ENCODE measurements at regions not wholly inside any gene's neighbourhood (a gene's known extent, or its start where the extent isn't known, plus 50 kb on each side); places are given as distances from the start of the nearest gene placed in this dataset.

GRCh38 chr17:77765292-77765691 is 193.2 kb upstream of the TNRC6C start:
- H3K4me1 Mint-ChIP-seq, result no peaks in the 10 kb centered on the region
- no peak overlapping the region for H3K27ac Mint-ChIP-seq
- H3K36me3 Mint-ChIP-seq, result no peaks in the 10 kb centered on the region
- H3K4me3 Mint-ChIP-seq, result no peak overlapping the region
- no peaks in the 10 kb centered on the region for H3K9me3 Mint-ChIP-seq
- no peaks in the 10 kb centered on the region for H3K27me3 Mint-ChIP-seq

GRCh38 chr17:77767148-77767547 is 191.4 kb upstream of the TNRC6C start:
- H3K27ac Mint-ChIP-seq, result no peak overlapping the region
- H3K36me3 Mint-ChIP-seq, result no peaks in the 10 kb centered on the region
- H3K9me3 Mint-ChIP-seq, result no peaks in the 10 kb centered on the region
- peaks cover under 1% of the 10 kb centered on the region for H3K4me1 Mint-ChIP-seq
- no peak overlapping the region for H3K4me3 Mint-ChIP-seq
- H3K27me3 Mint-ChIP-seq, result no peaks in the 10 kb centered on the region

DNA sequence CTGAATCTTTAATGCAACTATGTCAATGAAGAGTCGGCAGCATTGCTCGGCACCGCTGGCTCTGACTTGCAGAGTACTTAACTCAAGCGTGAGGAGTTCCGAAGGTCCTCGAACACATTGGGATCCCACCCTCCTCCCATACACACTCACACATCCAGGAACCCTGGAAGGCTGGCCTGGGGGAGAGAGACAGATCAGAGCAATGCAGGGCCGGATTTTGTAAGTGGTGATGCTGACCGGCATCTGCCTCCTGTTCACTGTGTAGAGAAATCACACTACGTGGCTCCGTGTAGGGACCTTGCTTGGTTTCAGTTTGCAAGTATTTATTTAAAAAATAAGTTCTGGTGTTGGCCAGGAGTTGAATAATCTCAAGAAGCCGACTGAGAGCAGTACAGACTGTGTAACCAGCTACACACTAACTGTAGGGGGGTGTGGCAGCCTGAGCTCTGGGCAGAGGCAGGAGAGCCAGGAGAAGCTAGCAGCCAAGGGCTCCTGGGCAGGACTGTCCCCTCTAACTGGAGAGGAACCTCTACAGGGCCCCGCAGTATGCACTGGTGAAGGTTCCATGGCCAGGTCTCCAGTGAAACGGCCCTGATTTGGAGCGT is 190.2 kb upstream of the TNRC6C start:
- Mint-ChIP-seq H3K4me3 (no peak overlapping the region), H3K4me1 (peaks cover 11% of the 10 kb centered on the region), H3K27ac (no peak overlapping the region), H3K9me3 (no peaks in the 10 kb centered on the region), H3K27me3 (no peaks in the 10 kb centered on the region), H3K36me3 (no peaks in the 10 kb centered on the region)

DNA sequence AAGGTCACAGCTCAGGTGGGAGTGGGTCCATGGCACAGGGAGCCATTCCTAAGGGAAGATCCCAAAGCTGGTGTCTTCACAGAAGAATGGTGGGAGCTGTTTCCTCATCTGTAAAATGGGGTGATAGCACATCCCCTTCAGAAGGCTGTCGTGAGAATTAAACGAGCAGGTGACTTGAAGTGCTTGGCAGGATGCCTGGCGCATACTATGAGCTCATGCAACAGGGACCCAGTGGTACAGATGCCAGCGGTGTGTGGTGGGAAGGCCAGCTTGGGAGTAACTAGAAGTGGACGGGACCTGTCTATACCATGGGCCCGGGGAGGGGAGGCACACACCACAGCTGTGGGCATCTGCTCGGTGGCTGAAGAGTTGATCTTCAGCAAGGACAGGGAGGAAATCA is 189.3 kb upstream of the TNRC6C start:
- H3K4me1 Mint-ChIP-seq, result peaks cover 11% of the 10 kb centered on the region
- no peak overlapping the region for H3K4me3 Mint-ChIP-seq
- H3K27me3 Mint-ChIP-seq, result no peaks in the 10 kb centered on the region
- no peaks in the 10 kb centered on the region for H3K36me3 Mint-ChIP-seq
- H3K27ac Mint-ChIP-seq, result peak overlapping the region; percentile 33
- no peaks in the 10 kb centered on the region for H3K9me3 Mint-ChIP-seq

DNA sequence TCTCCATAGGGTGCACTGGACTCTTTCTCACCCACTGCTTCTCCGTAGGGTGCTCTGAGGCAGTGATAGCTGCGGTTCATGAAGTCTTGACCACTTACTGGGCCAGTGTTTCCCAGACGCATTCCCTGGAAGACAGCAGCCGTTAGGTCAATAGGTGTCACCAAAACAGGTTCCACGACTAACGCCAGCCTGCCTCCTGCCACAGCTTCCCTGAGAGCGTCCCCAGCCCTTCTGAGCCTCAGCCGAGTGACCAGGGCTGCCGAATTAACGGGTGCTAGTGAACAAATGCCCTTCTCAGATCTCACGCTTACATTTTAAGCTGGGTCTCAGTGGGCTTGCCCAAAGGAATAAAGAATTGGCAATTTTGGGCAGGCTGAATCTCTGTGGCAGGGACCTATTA is 188.7 kb upstream of the TNRC6C start:
- no peaks in the 10 kb centered on the region for H3K9me3 Mint-ChIP-seq
- H3K27me3 Mint-ChIP-seq, result no peaks in the 10 kb centered on the region
- H3K4me1 Mint-ChIP-seq, result peaks cover 11% of the 10 kb centered on the region
- no peaks in the 10 kb centered on the region for H3K36me3 Mint-ChIP-seq
- no peak overlapping the region for H3K4me3 Mint-ChIP-seq
- no peak overlapping the region for H3K27ac Mint-ChIP-seq

DNA sequence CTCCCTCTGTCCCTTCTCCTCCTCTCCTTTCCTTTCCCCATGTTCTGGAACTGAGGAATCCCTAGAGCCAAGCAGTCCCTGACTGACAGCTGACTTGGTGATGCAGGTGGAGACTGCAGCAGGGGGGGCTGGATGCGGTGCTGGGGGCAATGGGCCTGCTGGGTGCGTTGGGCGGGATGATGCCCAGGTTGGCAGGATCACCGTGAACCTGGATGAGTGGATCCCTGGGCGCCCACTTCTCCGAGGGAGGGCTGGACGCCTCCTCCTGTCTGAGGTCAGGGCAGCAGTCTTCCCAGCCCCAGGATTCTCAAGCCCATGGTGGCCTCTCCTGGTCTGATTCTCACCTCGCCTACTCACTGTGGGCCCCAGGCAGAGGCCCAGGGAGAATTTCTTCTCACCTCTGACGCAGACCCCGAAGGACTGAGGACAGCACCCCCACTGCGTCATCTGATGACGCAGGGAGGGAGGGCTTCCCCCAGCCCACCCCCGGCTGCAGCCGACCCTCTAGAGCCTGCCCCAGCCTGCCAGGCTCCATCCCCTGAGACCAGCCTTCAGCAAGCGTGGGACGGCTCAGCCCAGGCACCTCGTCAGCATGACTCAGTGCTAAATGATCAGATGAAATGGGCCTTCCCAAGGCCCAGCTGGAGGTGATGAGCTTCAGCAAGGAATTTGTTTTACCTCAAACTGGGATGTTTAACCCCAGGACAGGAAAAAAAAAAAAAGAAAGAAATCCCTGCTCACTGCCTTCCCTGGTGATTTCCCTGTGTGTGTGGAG is 188.0 kb upstream of the TNRC6C start:
- Mint-ChIP-seq H3K9me3 (no peaks in the 10 kb centered on the region), H3K27ac (peak overlapping the region; percentile 18), H3K27me3 (no peaks in the 10 kb centered on the region), H3K4me3 (no peak overlapping the region), H3K36me3 (no peaks in the 10 kb centered on the region), H3K4me1 (peaks cover 11% of the 10 kb centered on the region)

GRCh38 chr17:77771145-77771544 is 187.4 kb upstream of the TNRC6C start:
- Mint-ChIP-seq H3K36me3 (no peaks in the 10 kb centered on the region), H3K27me3 (no peaks in the 10 kb centered on the region), H3K4me3 (no peak overlapping the region), H3K9me3 (no peaks in the 10 kb centered on the region), H3K4me1 (peaks cover 11% of the 10 kb centered on the region), H3K27ac (no peak overlapping the region)

DNA sequence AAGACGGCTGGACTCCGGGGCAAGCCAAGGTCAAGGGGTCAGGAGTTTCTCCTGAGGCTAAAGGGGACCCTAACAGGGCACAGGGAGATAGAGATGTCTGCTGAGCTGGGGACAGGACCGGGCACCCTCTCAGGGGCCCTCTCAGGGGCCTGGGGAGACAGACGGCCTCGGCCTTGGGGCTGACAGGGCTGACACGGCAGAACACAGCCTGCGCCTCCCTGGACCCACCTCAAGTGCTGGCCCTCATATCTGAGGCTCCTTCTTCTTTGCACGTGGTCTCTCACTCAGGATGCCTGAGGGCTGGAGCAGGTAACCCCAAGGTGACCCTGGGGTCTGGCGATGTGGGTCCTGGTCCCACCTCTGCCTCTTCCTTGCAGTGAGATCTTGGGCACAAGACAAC is 186.9 kb upstream of the TNRC6C start:
- Mint-ChIP-seq H3K9me3 (no peaks in the 10 kb centered on the region), H3K27me3 (no peaks in the 10 kb centered on the region), H3K4me3 (no peak overlapping the region), H3K36me3 (no peaks in the 10 kb centered on the region), H3K27ac (peak overlapping the region; percentile 65), H3K4me1 (peaks cover 11% of the 10 kb centered on the region)

DNA sequence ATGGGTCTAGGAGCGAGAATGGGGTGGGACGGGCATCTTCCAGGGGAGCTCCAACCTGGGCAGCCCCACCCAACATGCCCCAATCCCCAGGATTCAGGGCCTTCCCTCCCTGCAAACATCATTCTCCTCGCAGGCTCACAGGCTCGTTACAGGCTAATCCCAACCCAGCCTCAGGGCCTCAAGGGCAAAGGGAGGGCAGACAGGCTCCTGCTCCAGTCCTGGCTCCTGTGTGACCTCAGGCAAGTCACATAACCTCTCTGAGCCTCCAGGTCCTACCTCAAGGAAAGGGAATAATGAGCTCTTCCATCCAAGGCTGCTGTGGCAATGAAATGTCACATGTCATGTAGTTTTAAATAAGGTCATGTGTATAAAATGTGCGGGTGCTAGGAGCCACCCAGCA is 186.5 kb upstream of the TNRC6C start:
- Mint-ChIP-seq H3K27me3 (no peaks in the 10 kb centered on the region), H3K4me3 (no peak overlapping the region), H3K27ac (peak overlapping the region; percentile 65), H3K9me3 (no peaks in the 10 kb centered on the region), H3K36me3 (no peaks in the 10 kb centered on the region), H3K4me1 (peaks cover 11% of the 10 kb centered on the region)

- peaks cover 11% of the 10 kb centered on the region for H3K4me1 Mint-ChIP-seq
- peak overlapping the region; percentile 23 for H3K27ac Mint-ChIP-seq
- no peak overlapping the region for H3K4me3 Mint-ChIP-seq
- no peaks in the 10 kb centered on the region for H3K9me3 Mint-ChIP-seq
- no peaks in the 10 kb centered on the region for H3K27me3 Mint-ChIP-seq
- H3K36me3 Mint-ChIP-seq, result no peaks in the 10 kb centered on the region
Measured at GRCh38 chr17:77772461-77772897, 186.0 kb upstream of the TNRC6C start.

DNA sequence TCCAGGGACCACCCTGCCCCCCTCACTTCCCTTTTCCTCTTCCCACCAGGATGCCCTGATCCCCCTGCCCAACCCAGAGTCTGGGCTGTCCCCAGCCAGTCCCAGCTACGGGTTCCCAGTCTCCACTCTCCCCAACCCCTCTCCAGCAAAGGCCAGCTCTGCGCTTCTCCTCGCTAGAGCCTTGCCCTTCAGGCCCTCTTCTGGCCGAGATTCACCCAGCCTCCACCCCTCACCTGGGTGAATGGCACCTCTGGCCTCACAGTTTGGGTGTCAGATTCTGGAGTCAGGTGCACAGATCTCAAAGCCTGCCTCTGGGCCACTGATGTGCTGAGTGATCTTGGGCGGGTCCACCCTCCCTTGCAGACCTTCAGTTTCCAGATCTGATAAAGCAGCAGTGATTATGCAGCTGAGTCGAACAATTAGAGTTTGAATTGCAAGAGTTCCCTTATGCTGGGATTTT is 185.6 kb upstream of the TNRC6C start:
- Mint-ChIP-seq H3K4me3 (no peak overlapping the region), H3K27me3 (no peaks in the 10 kb centered on the region), H3K9me3 (no peaks in the 10 kb centered on the region), H3K36me3 (no peaks in the 10 kb centered on the region), H3K4me1 (peaks cover 11% of the 10 kb centered on the region), H3K27ac (no peak overlapping the region)

DNA sequence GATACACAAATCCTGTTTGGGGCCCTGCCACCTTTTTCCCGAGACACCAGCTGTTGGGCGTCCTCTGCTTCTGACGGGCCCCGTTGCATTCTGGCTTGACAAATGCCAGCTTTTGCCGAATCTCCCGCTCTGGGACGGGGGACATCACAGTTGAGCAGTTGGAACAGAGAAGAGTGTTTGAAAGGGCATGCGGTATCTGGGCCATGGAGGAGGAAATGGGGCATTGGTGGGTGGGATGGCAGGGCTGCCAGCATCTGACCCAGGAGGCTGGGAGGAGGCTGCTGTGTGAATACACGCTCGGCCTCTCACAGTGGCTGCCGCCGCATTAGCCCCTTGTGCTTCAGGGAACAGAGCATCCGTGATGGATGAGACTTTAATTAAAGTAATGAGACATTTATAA is 184.3 kb upstream of the TNRC6C start:
- Mint-ChIP-seq H3K4me1 (peaks cover 11% of the 10 kb centered on the region), H3K4me3 (no peak overlapping the region), H3K36me3 (no peaks in the 10 kb centered on the region), H3K27me3 (no peaks in the 10 kb centered on the region), H3K27ac (peak overlapping the region; percentile 41), H3K9me3 (no peaks in the 10 kb centered on the region)

- Mint-ChIP-seq H3K27ac (no peak overlapping the region), H3K4me1 (peaks cover 2% of the 10 kb centered on the region), H3K9me3 (no peaks in the 10 kb centered on the region), H3K27me3 (no peaks in the 10 kb centered on the region), H3K36me3 (no peaks in the 10 kb centered on the region), H3K4me3 (no peak overlapping the region)
Measured at GRCh38 chr17:77778636-77779489, 179.6 kb upstream of the TNRC6C start.

DNA sequence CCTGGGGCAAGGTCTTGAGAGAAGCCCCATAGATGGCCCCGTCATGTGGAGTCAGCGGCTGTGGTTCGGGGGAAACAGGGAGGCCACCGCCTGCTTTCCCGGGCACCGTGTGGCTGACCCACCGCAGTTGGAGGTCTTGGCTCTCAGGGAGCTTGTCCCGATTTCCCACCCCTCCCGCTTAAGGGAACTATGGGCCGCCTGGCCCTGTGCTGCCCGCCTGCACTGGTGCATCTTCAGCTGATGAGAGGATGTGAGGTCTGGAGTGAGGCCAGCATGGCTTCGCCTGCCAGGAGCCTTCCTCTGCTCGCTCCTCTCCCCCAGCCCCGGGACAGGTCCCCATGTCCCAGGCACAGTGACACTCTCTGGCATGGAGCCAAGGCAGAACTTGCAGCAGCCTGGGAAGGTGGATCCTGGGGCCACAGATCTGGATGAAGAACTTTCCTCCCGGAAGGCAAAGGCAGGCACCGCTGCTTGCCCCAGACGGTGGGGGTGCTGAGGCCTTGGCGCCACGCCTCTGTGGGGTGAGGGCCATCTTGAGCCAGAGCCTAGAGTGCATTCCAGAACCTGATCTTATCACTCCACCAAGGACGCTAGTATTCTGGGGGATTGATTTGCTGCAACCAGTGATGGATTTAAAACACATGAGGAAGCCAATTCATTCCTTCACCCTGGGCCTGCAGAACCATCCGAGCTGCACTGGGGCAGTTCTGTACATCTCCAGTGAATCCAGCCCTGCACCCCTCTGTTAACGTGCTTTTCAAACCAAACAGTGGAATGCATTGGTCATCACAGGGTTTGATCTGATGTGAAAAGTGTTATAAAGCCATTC is 178.6 kb upstream of the TNRC6C start:
- Mint-ChIP-seq H3K4me3 (no peak overlapping the region), H3K36me3 (no peaks in the 10 kb centered on the region), H3K4me1 (peaks cover 11% of the 10 kb centered on the region), H3K27me3 (no peaks in the 10 kb centered on the region), H3K27ac (no peak overlapping the region), H3K9me3 (no peaks in the 10 kb centered on the region)

DNA sequence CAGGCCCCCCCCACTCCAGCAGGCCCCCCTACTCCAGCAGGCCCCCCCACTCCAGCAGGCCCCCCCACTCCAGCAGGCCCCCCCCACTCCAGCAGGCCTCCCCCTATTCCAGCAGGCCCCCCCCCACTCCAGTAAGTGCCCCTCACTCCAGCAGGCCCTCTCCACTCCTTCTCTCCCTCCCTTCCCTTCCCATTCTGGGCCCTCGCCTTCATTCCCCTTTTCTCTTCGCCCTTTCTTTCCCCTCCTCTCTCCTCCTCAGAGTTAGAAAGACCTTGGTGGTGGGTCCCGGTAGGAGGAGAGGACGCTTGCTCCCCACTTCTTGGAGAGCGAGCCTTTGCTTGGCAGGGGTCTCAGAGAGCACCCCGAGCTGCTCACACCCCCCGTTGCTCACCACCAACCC is 177.0 kb upstream of the TNRC6C start:
- Mint-ChIP-seq H3K4me1 (peaks cover 11% of the 10 kb centered on the region), H3K27me3 (no peaks in the 10 kb centered on the region), H3K36me3 (no peaks in the 10 kb centered on the region), H3K9me3 (no peaks in the 10 kb centered on the region), H3K4me3 (no peak overlapping the region), H3K27ac (no peak overlapping the region)

All from activated naive CD4-positive, alpha-beta T cell treated with anti-CD3 and anti-CD28 coated beads, Interleukin-2, amount 50 U/mL, for 24 hours (primary cell).